LNCAP (cell line): ENCODE measurements at regions not wholly inside any gene's neighbourhood (a gene's known extent, or its start where the extent isn't known, plus 50 kb on each side); places are given as distances from the start of the nearest gene placed in this dataset.

ENCODE experiments used
- TF ChIP-seq, protein P1 (sequence below): fragments of 450-650 bp; IDR thresholded peaks from 2 replicates; pipeline ENCODE4 v1.5.1; 2017; ENCODE audit warnings: mild to moderate bottlenecking

DNA sequence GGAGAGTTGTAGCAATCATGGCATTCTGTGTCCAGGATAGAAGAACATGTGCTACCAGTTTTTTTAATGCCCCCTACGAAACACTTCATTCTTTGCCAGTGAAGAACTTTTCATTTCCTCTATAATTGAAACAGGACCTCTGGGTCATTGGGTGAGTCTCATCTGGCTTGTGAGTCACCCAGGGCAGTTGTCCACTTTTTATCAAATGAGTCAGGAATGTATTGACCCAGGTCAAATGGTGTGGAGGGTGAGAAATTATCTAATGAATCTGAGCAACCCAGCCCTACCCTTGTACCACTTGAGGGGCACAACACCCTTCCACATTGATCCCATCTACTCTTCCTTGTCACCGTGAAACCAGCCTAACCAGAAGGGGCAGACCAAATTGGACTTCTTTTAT, 417.3 kb upstream of the PROX1 start:
- TF ChIP-seq, protein P1, sequence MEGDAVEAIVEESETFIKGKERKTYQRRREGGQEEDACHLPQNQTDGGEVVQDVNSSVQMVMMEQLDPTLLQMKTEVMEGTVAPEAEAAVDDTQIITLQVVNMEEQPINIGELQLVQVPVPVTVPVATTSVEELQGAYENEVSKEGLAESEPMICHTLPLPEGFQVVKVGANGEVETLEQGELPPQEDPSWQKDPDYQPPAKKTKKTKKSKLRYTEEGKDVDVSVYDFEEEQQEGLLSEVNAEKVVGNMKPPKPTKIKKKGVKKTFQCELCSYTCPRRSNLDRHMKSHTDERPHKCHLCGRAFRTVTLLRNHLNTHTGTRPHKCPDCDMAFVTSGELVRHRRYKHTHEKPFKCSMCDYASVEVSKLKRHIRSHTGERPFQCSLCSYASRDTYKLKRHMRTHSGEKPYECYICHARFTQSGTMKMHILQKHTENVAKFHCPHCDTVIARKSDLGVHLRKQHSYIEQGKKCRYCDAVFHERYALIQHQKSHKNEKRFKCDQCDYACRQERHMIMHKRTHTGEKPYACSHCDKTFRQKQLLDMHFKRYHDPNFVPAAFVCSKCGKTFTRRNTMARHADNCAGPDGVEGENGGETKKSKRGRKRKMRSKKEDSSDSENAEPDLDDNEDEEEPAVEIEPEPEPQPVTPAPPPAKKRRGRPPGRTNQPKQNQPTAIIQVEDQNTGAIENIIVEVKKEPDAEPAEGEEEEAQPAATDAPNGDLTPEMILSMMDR = no peak

DNA sequence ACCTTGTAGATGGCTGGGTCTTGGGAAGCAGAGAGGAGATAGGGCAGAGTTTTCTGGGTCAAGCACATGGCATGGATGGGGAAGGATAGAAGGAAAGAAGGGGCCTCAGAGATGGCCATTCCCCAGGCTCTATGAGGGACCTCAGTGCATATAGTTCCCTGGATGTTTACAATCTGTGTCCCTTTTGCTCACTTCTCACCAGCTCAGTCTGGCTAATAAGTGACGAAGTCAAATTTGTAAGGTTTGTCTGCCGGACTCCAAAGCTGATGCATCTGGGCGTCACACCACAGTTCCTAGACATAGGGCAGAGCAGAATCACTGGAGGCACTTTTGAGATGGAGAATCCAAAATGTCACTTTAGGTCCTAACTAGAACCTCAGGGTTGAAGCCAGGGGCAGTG, 416.4 kb upstream of the PROX1 start:
- TF ChIP-seq, protein P1 = no peak

GRCh38 chr1:213571843-213572242, 415.9 kb upstream of the PROX1 start:
- TF ChIP-seq, protein P1 = no peak

DNA sequence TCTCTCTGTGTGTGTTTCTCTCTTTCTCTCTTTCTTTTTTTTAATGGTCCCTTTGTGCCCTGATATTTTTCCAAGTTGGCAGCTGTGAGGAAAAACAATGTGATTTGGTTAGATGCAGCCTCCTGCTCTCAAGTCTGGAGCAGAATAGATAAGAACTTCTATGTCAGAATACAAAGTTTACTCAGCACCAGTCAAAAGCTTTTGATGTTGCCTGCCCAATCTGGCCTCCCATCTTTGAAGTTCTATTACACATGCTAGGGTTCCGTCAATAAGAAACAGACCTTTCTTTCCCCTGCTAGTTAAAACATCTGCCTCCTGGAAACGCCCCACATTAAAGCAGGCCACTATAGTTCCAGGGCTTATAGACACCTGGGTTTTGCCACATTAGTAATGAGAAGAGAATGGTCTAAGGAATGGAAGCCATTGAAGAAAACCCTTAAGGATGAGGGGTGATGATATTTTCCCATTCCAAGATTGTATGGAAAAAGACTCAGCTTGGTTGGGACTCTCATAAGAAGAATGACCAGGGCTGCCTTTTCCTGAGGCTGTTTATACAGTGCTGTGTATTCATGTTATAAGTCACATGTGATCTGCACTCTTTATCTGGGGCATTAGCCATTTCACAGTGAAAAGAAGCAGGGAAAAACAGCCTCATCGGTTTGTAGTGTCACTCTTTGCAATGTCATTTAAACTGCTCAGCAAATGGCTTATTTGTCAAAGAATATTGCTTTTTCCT, 414.7 kb upstream of the PROX1 start:
- TF ChIP-seq, protein P1 = no peak

GRCh38 chr1:213573648-213574009, 414.1 kb upstream of the PROX1 start:
- TF ChIP-seq, protein P1 = no peak

DNA sequence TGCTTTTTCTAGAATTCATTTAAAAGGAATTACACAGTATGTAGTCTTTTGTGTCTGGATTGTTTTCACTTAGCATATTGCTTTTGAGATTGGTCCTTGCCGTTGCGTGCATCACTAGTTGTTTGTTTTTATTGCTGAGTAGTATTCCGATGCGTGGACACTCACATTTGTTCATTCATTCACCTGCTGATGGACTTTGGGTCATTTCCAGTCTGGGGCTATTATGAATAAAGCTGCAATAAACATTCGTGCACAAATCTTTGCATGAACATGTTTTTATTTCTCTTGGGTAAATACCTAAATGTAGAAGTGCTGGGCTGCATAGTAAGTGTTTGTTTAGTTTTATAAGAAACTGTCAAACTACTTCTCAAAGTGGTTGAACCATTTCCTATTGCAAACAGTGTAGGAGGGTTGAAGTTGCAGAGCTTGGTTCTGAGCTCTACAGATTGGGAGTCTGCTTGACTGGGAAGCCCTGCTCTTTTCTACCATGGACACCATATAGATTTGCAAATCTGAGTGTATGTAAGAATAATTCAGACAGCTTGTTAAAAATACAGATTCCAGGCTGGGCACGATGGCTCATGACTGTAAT, 404.7 kb upstream of the PROX1 start:
- TF ChIP-seq, protein P1 = no peak

DNA sequence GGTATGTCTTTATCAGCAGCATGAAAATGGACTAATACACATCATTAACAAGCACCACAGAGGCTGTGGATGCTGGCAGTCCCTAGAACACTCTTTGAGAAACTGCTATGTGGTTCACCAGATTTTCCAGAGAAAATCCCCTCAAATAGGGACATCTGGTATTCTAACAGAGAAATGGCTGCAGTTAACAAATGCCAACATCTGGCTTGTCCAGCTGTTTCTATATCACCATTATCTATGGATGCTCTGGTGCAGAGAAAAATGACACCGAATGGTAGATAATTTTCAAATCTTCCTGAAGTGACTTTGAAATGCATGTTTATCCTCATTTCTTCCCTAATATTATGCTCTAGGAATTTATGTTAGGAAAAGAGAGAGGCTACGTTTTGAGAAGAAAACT, 403.5 kb upstream of the PROX1 start:
- TF ChIP-seq, protein P1 = no peak
